Thyroid gland (tissue), 4 donors: ENCODE measurements at regions not wholly inside any gene's neighbourhood (a gene's known extent, or its start where the extent isn't known, plus 50 kb on each side); places are given as distances from the start of the nearest gene placed in this dataset.

Experiments used
- CTCF ChIP-seq, 6 experiments: fragments of 200-600 bp in 3 of 6; fragments of 450-650 bp in 3 of 6; sonication (generic) in 3 of 6; IDR thresholded peaks; one replicate each; pipeline ENCODE4 v1.5.1; 2016 to 2019; ENCODE audit warnings: antibody characterized with exemption in 6 of 6, mild to moderate bottlenecking in 2 of 6, inconsistent platforms in 1 of 6, moderate library complexity in 1 of 6
- POLR2A ChIP-seq, 2 donors: fragments of 450-650 bp; IDR thresholded peaks; one replicate each; pipeline ENCODE4 v1.6.1; 2017; ENCODE audit warnings: antibody characterized with exemption in 2 of 2, mild to moderate bottlenecking in 2 of 2, moderate library complexity in 1 of 2

- TF ChIP-seq CTCF (IDR thresholded peaks at IDR 0.05) = no peak
- no peak for TF ChIP-seq POLR2A (IDR thresholded peaks at IDR 0.05)
Measured at GRCh38 chr4:171601091-171601490, 212.1 kb upstream of the GALNTL6 start.
